ENCODE measurements at regions not wholly inside any gene's neighbourhood (a gene's known extent, or its start where the extent isn't known, plus 50 kb on each side); places are given as distances from the start of the nearest gene placed in this dataset.

DNA sequence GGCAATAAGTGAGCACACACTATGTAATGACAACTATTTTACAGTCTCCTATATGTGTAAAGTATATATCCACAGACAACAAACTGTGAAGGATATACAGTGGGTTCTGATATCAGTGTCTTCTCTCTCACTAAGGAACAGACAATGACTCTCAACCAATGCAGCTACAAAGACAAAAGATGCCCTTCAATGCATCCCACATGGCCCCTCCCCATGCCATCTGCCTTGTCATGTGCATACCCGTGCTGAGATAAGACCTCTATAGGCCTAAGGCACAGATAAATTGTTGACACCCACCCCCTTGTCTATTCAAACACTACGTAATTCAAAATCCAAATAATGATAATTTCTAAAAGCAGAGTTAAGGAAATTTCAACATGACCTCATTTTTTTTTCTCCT lies 1123.5 kb upstream of the MAP3K7 start (continued):
- TF ChIP-seq CHD7 (IDR thresholded peaks at IDR 0.05; ENCODE audit: insufficient replicate concordance, low read length): no peak
- TF ChIP-seq JUN (IDR thresholded peaks at IDR 0.05; ENCODE audit: low read depth, low read length): no peak
- no peak for TF ChIP-seq SP1 (IDR thresholded peaks at IDR 0.05; ENCODE audit: low read depth, low read length)
- no peak for TF ChIP-seq CEBPB (IDR thresholded peaks at IDR 0.05; ENCODE audit: low read depth, low read length)
- no peak for TF ChIP-seq NANOG (IDR thresholded peaks at IDR 0.05; ENCODE audit: insufficient read depth, low read depth, low read length, poor library complexity, severe bottlenecking)
- TF ChIP-seq SIN3A (conservative IDR thresholded peaks at IDR 0.05 in 1 of 2, IDR thresholded peaks at IDR 0.05 in 1 of 2; ENCODE audit: low read depth in 1 of 2, low read length in 2 of 2): no peak
- no peak for TF ChIP-seq GTF2F1 (IDR thresholded peaks at IDR 0.05; ENCODE audit: borderline replicate concordance, low read depth, low read length)
- TF ChIP-seq CBX8 (IDR thresholded peaks at IDR 0.05; ENCODE audit: borderline replicate concordance, low read depth, low read length): no peak
- TF ChIP-seq CTBP2 (IDR thresholded peaks at IDR 0.05; ENCODE audit: borderline replicate concordance, insufficient read depth, insufficient read length, low read length): no peak
- no peak for TF ChIP-seq EZH2 (IDR thresholded peaks at IDR 0.05; ENCODE audit: low read depth, low read length, severe bottlenecking)
- no peak for TF ChIP-seq USF2 (IDR thresholded peaks at IDR 0.05; ENCODE audit: low read length)

Measured in H1 (cell line).